ENCODE measurements at regions not wholly inside any gene's neighbourhood (a gene's known extent, or its start where the extent isn't known, plus 50 kb on each side); places are given as distances from the start of the nearest gene placed in this dataset.
"Not testable (repeated sequence)": the region's sequence is repeated elsewhere in the genome, so short reads cannot be mapped to it uniquely, and the experiment has no call there.

- no peak for DNase-seq
These were observed 50.6 kb upstream of the TMEM170B start for GRCh38 chr6:11486959-11487358.

DNA sequence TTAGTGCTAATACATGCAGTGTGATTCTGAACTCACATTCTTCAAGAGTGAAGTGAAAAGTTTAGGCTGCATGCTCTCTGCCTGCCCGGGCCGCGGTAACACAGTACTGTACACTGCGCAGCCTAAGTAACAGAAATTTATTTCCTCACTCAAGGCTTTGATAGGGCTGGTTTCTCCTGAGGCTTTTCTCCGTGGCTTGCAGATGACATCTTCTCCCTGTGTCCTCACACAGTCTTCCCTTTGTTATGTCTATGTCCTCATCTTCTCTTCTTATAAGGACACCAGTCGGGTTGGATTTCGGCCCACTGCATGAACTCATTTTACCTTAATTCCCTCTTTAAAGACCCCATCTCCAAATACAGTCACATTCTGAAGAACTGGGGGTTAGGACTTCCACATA is 51.1 kb upstream of the TMEM170B start:
- no peak for DNase-seq

GRCh38 chr6:11486051-11486450 is 51.5 kb upstream of the TMEM170B start:
- no peak for DNase-seq

- DNase-seq: no peak
These were observed 52.3 kb upstream of the TMEM170B start for GRCh38 chr6:11485271-11485670.

- DNase-seq: no peak
These were observed 53.1 kb upstream of the TMEM170B start for GRCh38 chr6:11484441-11484840.

DNA sequence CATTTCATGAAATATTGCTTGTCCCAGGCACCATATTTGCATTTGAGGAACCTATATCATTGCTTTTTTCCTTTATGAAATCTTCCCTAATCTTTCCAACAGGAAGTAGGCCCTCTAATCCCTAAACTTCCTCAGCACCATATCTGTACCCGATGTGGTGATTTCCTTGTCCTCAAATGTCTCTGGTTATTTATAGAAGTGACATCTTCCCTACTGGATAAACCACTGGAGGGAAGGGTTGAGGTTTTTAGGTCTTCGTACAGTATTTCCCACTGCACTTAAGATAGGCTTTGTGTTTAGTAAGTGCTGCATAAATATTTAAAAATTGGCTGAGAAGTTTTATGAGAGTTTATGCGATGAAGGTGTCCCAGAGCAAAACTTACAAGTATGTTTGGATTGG is 54.9 kb upstream of the TMEM170B start:
- no peak for DNase-seq

DNA sequence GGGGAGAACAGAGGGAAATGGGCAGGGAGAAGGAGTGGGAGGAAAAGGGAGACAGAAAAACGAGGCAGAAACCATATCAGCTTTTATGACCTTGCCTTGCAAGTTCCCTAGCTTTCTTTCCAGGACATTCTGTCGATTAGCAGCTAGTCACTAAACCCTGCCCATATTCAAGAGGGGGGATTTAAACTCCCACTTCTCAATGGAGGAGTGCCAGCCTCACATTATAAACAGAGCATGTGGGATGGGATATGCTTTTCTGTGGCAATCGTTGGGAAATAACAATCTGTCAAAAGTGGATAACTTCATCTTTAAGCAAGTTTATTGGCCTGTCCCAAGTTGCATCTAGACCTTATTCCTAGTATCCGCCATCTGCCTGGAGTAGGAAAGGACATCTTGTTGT is 57.0 kb upstream of the TMEM170B start:
- no peak for DNase-seq

DNA sequence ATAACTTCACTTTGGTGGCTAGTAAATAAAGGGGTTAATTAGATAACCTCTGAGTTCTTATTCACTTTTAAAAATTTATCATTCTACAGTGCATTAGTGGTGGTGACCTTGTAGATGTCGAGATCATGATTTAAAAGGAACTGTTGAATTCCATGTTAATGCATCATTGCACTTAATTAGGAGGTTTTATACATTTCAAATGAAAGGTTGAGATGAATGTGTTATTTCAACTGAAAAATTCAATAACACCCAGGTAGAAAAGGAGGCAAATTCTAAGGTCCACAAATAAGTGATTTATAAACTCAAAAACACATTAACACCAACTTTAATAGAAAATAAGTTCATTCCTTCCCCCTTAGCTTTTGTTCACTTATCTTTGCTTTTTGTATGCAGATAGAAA is 58.3 kb upstream of the TMEM170B start:
- no peak for DNase-seq

DNA sequence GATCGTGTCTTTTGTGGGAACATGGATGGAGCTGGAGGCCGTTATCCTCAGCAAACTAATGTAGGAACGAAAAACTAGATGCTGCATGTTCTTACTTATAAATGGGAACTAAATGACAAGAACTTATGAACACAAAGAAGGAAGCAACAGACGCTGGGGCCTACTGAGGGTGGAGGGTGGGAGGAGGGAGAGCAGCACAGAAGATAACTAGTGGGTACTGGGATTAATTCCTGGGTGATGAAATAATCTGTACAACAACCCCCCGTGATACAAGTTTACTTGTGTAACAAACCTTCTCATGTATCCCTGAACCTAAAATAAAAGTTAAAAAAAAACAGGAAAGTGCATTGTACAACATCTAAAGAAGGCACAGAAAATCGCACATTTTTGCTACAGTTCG is 59.0 kb upstream of the TMEM170B start:
- DNase-seq: no peak

DNA sequence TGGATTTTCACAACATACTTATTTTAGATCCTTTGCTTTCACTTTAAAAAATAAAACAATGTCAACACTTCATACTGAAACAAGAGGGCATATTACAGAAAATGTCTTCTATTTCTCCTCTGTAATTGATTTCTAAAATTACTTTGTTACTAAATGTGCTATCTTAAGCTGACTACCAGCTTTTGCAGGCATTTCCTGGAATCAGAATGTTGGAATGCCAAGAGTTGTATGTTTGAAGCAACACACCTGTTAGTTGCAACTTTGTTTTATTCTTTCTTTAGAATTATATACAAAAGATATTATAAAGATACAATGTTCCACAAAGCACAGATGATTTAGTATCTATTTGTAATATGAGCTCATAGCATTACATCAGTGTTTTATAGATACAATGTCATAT is 62.5 kb upstream of the TMEM170B start:
- DNase-seq: no peak

GRCh38 chr6:11473008-11473740 is 64.4 kb upstream of the TMEM170B start:
- no peak for DNase-seq

- DNase-seq: no peak
These were observed 66.3 kb upstream of the TMEM170B start for GRCh38 chr6:11471261-11471660.

GRCh38 chr6:11469684-11470083 is 67.9 kb upstream of the TMEM170B start:
- DNase-seq: no peak

DNA sequence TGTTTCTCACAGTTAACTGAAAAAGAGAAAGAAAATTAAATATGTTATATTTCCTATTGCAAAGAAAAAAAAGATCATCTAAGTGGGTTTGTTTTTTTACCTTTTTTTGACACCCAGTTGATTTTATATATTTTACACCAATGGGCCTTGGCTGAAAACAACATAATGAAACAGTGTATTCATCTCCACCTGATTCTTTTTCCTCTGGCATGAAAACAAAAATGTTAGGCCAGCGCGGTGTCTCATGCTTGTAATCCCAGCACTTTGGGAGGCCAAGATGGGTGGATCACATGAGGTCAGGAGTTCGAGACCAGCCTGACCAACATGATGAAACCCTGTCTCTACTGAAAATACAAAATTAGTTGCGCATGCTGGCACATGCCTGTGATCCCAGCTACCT is 69.3 kb upstream of the TMEM170B start:
- not testable (repeated sequence) for DNase-seq

GRCh38 chr6:11467364-11467763 is 70.2 kb upstream of the TMEM170B start:
- DNase-seq: no peak

- DNase-seq: no peak
These were observed 74.2 kb upstream of the TMEM170B start for GRCh38 chr6:11463398-11463780.

DNA sequence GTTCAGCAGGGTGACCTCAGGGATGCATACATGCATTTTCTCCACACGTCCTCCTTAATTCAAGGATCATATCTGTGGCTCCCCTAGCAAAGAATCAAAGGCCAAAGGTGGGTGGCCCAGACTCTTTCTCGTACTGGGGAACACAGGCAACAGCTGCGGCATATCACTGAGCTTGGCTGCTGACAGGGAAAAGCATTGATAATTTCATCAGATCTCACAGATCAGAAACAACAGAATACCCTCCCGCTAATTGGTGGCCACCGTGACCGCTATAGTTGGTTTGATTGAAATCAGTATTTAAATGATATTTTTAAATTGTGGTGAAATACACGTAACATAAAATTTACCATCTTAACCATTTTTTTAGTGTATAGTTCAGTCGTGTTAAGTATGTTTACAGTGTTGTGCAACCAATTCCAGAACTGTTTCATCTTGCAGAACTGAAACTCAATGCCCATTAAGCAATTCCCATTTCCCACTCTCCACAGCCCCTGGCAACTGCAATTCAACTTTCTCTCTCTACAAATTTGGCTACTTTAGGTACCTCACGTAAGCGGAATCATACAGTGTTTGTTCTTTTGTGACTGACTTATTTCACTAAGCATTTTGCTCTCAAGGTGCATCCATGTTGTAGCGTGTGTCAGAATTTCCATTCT is 74.7 kb upstream of the TMEM170B start:
- DNase-seq: no peak

DNA sequence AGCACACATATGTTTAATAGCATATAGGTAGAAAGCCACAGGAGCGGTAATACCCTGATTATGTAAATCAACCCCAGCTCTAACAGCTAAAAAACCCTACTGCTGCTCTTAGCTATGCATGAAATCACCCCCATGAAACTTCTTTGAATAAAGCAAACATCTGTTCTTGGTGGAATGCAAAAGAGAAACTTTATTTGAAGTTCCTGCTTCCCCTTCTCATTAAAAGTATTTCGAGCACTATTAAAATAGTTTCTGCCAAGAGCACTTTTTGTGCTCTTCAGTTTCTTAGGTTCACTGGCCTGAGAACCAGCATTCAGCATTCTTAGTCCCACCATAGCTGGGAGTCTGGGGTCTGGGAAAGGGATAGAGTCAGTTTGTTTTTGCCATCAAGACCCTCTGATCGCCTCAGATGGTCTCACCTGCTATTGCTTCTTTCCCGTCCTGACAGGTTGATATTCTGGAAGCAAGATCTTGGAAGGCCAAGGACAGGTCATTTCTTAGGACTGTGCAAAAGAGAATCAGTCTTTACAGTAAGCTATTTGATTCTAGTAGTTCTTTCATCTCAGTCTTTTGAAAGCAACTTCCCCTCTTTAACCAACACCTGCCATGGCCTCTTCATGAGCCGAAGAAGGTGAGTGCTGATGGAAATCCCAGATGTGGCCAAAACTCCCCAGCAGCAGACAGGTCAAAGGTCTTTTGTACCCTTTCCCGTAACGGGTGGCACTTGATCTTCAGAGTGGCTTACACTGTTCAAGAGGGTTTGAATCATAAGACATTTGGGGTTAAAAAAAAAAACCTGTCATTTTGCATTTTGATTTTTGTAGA is 76.5 kb upstream of the TMEM170B start:
- no peak for DNase-seq

GRCh38 chr6:11460001-11460668 is 77.4 kb upstream of the TMEM170B start:
- no peak for DNase-seq

- DNase-seq: no peak
These were observed 78.4 kb upstream of the TMEM170B start for GRCh38 chr6:11459079-11459610.

GRCh38 chr6:11458509-11458908 is 79.0 kb upstream of the TMEM170B start:
- no peak for DNase-seq

DNA sequence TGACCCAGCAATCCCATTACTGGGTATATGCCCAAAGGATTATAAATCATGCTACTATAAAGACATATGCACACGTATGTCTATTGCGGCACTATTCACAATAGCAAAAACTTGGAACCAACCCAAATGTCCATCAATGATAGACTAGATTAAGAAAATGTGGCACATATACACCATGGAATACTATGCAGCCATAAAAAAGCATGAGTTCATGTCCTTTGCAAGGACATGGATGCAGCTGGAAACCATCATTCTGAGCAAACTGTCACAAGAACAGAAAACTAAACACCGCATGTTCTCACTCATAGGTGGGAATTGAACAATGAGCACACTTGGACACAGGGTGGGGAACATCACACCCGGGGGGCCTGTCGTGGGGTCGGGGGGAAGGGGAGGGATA is 80.1 kb upstream of the TMEM170B start:
- DNase-seq: not testable (repeated sequence)

- DNase-seq: not testable (repeated sequence)
These were observed 85.4 kb upstream of the TMEM170B start for GRCh38 chr6:11452106-11452505.
